ENCODE measurements at regions not wholly inside any gene's neighbourhood (a gene's known extent, or its start where the extent isn't known, plus 50 kb on each side); places are given as distances from the start of the nearest gene placed in this dataset.
A peak's percentile ranks its signal among the peaks of the same experiment; 100 is the strongest.

DNA sequence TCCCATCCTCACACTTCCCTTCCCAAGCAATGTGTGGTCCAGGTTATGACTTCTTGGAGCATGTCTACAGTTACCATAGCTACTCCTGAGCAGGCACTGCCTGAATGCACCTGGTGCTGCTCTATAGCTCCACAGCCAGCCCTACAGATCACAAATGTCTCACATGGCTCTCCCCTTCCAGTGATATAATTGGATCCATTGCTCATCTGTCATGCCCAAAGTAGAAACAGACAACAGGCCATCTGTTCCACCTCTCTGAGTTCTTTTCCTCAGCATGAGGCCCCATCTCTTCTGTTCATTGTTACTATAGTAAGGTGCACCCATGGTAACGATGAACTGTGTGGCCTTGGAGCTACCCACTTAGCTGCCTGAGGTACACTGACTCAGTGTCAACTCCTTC, 320.3 kb upstream of the ZC3H12C start:
- in situ Hi-C loops (cut with MboI; ENCODE audit: low pct_unique_long_range_greater_than_20kb, low sequenced_read_pairs, unreplicated experiment), result no loop called here

GRCh38 chr11:109775686-109776085, 317.5 kb upstream of the ZC3H12C start:
- no peak for TF ChIP-seq CTCF (IDR thresholded peaks at IDR 0.05; ENCODE audit: extremely low read depth, insufficient read depth, missing control alignments)
- DNase-seq (ENCODE audit: low spot score), result no peak
- in situ Hi-C loops (cut with MboI; ENCODE audit: low pct_unique_long_range_greater_than_20kb, low sequenced_read_pairs, unreplicated experiment), result no loop called here

More for the DNA sequence above, 320.3 kb upstream of the ZC3H12C start:
- no peak for TF ChIP-seq CTCF (IDR thresholded peaks at IDR 0.05; ENCODE audit: extremely low read depth, insufficient read depth, missing control alignments)
- no peak for DNase-seq (ENCODE audit: low spot score)

- in situ Hi-C loops (cut with MboI; ENCODE audit: low pct_unique_long_range_greater_than_20kb, low sequenced_read_pairs, unreplicated experiment), result no loop called here
- TF ChIP-seq CTCF (IDR thresholded peaks at IDR 0.05; ENCODE audit: extremely low read depth, insufficient read depth, missing control alignments), result no peak
Measured at GRCh38 chr11:109783014-109783413, 310.2 kb upstream of the ZC3H12C start.

GRCh38 chr11:109783840-109784239, 309.4 kb upstream of the ZC3H12C start:
- peak; percentile 20 for DNase-seq (ENCODE audit: low spot score)
- in situ Hi-C loops (cut with MboI; ENCODE audit: low pct_unique_long_range_greater_than_20kb, low sequenced_read_pairs, unreplicated experiment), result no loop called here

More at GRCh38 chr11:109783014-109783413, 310.2 kb upstream of the ZC3H12C start:
- DNase-seq (ENCODE audit: low spot score), result no peak

DNA sequence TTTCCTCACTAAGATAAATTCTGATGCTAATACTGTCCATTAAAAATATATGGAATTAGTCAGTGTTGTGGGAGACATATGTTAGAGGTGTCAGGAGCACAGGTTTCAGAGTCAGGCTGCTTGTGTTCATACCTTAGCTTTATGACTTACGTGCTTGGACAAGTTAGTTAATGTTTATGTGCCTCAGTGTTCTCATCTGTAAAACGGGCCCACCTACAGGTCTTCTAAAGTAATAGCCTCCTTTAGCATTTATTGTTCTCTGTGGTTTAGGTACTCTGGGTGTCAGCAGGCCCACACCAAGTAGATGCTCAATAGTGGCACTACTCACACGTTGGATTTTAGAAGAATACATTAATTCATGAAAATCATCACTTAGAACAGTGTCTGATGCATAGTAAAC, 308.7 kb upstream of the ZC3H12C start:
- no peak for TF ChIP-seq CTCF (IDR thresholded peaks at IDR 0.05; ENCODE audit: extremely low read depth, insufficient read depth, missing control alignments)
- DNase-seq (ENCODE audit: low spot score), result no peak
- in situ Hi-C loops (cut with MboI; ENCODE audit: low pct_unique_long_range_greater_than_20kb, low sequenced_read_pairs, unreplicated experiment), result no loop called here

More at GRCh38 chr11:109783840-109784239, 309.4 kb upstream of the ZC3H12C start:
- no peak for TF ChIP-seq CTCF (IDR thresholded peaks at IDR 0.05; ENCODE audit: extremely low read depth, insufficient read depth, missing control alignments)

- no peak for TF ChIP-seq CTCF (IDR thresholded peaks at IDR 0.05; ENCODE audit: extremely low read depth, insufficient read depth, missing control alignments)
Measured at GRCh38 chr11:109785198-109785597, 308.0 kb upstream of the ZC3H12C start.

DNA sequence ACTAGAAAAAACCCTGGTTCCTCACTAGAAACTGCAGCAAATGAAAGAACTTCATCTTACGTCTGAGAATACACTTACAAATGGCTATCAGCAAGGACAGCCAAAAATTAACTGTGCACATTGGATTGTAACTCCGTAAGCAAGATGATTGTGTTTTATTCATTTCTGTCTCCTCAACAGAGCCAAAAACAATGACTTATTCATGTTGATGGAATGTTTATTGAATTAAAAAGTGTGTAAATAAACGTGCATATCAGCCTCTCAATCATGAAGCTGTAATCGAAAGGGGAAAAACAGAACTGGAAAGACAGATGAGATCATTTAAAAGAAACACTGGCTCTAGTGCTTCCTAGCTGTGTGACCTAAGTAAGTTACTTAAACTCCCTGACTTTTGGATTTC, 307.5 kb upstream of the ZC3H12C start:
- no peak for TF ChIP-seq CTCF (IDR thresholded peaks at IDR 0.05; ENCODE audit: extremely low read depth, insufficient read depth, missing control alignments)
- in situ Hi-C loops (cut with MboI; ENCODE audit: low pct_unique_long_range_greater_than_20kb, low sequenced_read_pairs, unreplicated experiment), result no loop called here
- no peak for DNase-seq (ENCODE audit: low spot score)

More at GRCh38 chr11:109785198-109785597, 308.0 kb upstream of the ZC3H12C start:
- no peak for DNase-seq (ENCODE audit: low spot score)
- in situ Hi-C loops (cut with MboI; ENCODE audit: low pct_unique_long_range_greater_than_20kb, low sequenced_read_pairs, unreplicated experiment), result no loop called here

Data from GM13977 (cell line).